ENCODE measurements at regions not wholly inside any gene's neighbourhood (a gene's known extent, or its start where the extent isn't known, plus 50 kb on each side); places are given as distances from the start of the nearest gene placed in this dataset.
A peak's percentile ranks its signal among the peaks of the same experiment; 100 is the strongest.

GRCh38 chr15:100720406-100720967 lies 118.1 kb downstream of the ASB7 start:
- no peak for DNase-seq (ENCODE audit: low read depth)

GRCh38 chr15:100721758-100722550 lies 119.6 kb downstream of the ASB7 start:
- peak; percentile 99 for DNase-seq (ENCODE audit: low read depth)

- DNase-seq (ENCODE audit: low read depth) = no peak
Observed at GRCh38 chr15:100722551-100723314, 120.3 kb downstream of the ASB7 start.

- peak; percentile 54 for DNase-seq (ENCODE audit: low read depth)
Observed at GRCh38 chr15:100723315-100723801, 121.0 kb downstream of the ASB7 start.

- DNase-seq (ENCODE audit: low read depth) = peak; percentile 86
Observed at GRCh38 chr15:100725121-100726069, 123.0 kb downstream of the ASB7 start.

GRCh38 chr15:100726070-100726420 lies 123.7 kb downstream of the ASB7 start:
- DNase-seq (ENCODE audit: low read depth) = no peak

GRCh38 chr15:100726421-100727190 lies 124.2 kb downstream of the ASB7 start:
- DNase-seq (ENCODE audit: low read depth) = peak; percentile 78

- no peak for DNase-seq (ENCODE audit: low read depth)
Observed at GRCh38 chr15:100727291-100727851, 125.0 kb downstream of the ASB7 start.

GRCh38 chr15:100728371-100729201 lies 126.2 kb downstream of the ASB7 start:
- no peak for DNase-seq (ENCODE audit: low read depth)

GRCh38 chr15:100729461-100729860 lies 127.1 kb downstream of the ASB7 start:
- DNase-seq (ENCODE audit: low read depth) = no peak

- DNase-seq (ENCODE audit: low read depth) = no peak
Observed at GRCh38 chr15:100730129-100730528, 127.7 kb downstream of the ASB7 start.

GRCh38 chr15:100730655-100731266 lies 128.4 kb downstream of the ASB7 start:
- no peak for DNase-seq (ENCODE audit: low read depth)

GRCh38 chr15:100731267-100732152 lies 129.1 kb downstream of the ASB7 start:
- DNase-seq (ENCODE audit: low read depth) = peak; percentile 85

GRCh38 chr15:100732211-100733055 lies 130.0 kb downstream of the ASB7 start:
- DNase-seq (ENCODE audit: low read depth) = peak; percentile 75

GRCh38 chr15:100733101-100733842 lies 130.9 kb downstream of the ASB7 start:
- peak; percentile 96 for DNase-seq (ENCODE audit: low read depth)

- peak; percentile 80 for DNase-seq (ENCODE audit: low read depth)
Observed at GRCh38 chr15:100733843-100734185, 131.4 kb downstream of the ASB7 start.

GRCh38 chr15:100734586-100734985 lies 132.2 kb downstream of the ASB7 start:
- no peak for DNase-seq (ENCODE audit: low read depth)
